ENCODE measurements at regions not wholly inside any gene's neighbourhood (a gene's known extent, or its start where the extent isn't known, plus 50 kb on each side); places are given as distances from the start of the nearest gene placed in this dataset.

DNA sequence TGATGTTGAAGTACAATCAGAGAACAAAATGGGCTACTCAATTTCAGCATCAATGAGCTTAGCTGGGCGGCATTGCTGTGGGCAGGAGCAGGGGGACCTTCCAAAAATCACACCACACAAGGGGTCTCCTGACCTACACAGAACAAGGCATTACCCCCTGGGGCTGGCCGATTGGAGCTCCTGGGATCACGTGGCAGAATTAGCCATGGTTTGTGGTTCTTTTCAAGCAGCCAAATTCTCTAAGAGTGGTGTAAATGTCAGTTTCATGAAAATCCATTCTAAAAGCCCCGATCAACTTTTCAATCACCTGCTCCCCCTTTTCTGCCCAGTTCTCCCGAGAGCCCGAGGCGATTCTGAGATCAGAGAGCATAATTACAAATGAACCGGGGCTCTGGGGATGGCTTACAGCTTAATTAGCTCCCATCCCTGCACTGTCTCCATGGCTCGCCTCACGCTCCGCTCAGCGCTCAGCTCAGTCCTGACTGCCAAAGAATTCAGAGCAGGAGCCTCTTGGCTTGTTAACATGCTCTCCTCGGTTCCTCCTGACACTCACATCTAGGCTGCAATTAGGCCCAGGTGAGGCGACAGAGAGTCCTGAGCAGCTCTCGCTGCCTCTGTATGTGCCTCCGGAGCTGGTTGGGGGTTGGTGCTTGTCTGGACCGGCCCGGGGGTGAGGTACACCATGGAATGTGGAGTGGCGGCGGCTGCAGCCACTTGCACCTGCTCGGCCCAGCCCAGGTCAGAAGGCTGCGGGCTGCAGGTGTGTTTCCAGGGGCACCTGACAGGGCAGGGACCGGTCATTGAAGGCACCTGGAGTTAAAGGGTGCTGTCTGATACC lies 111.8 kb downstream of the WDR11 start:
- TF ChIP-seq CTCF (optimal IDR thresholded peaks at IDR 0.05 in 1 of 3, IDR thresholded peaks at IDR 0.05 in 1 of 3, conservative IDR thresholded peaks at IDR 0.05 in 1 of 3; ENCODE audit: extremely low read depth in 1 of 3, insufficient read depth in 2 of 3, low read length in 3 of 3) (peak in 2 of 3 experiments; percentile 25 to 28), EZH2 (IDR thresholded peaks at IDR 0.05; ENCODE audit: low read length) (no peak)
